Breast epithelium (tissue), 4 donors: ENCODE measurements at regions not wholly inside any gene's neighbourhood (a gene's known extent, or its start where the extent isn't known, plus 50 kb on each side); places are given as distances from the start of the nearest gene placed in this dataset.

Experiments
- DNase-seq, 2 donors: peaks; one replicate each; pipeline ENCODE4 v3.0.0-alpha.2; 2019; ENCODE audit warnings: low spot score in 2 of 2
- H3K27ac ChIP-seq, 2 donors: fragments of 200-600 bp; sonication (generic) in 1 of 2; one replicate each; pipeline ENCODE4 v1.5.1; 2016 to 2019; ENCODE audit warnings: mild to moderate bottlenecking in 1 of 2
- H3K27me3 ChIP-seq, 2 donors: fragments of 200-600 bp; sonication (generic) in 1 of 2; one replicate each; pipeline versions ENCODE4 v1.5.1 to v1.6.0; 2017 to 2019; ENCODE audit warnings: control low read depth in 1 of 2, mild to moderate bottlenecking in 1 of 2
- H3K36me3 ChIP-seq: fragments of 200-600 bp; one replicate; pipeline ENCODE4 v1.5.1; 2019
- H3K4me1 ChIP-seq, 2 donors: fragments of 200-600 bp; sonication (generic); one replicate each; pipeline ENCODE4 v1.5.1; 2016 to 2019; ENCODE audit warnings: control low read depth in 1 of 2
- H3K4me3 ChIP-seq, 3 donors: fragments of 200-600 bp; sonication (generic); 1 replicate in 2 of 3; 2 replicates in 1 of 3; pipeline ENCODE4 v1.5.1; 2016 to 2019; ENCODE audit warnings: mild to moderate bottlenecking in 3 of 3, moderate library complexity in 2 of 3
- H3K9me3 ChIP-seq, 2 donors: fragments of 200-600 bp; sonication (generic) in 1 of 2; one replicate each; pipeline ENCODE4 v1.5.1; 2016 to 2019; ENCODE audit warnings: control low read depth in 1 of 2
- POLR2A ChIP-seq: fragments of 450-650 bp; IDR thresholded peaks from one replicate; pipeline ENCODE4 v1.6.1; 2016; ENCODE audit warnings: antibody characterized with exemption, mild to moderate bottlenecking, moderate library complexity
- POLR2AphosphoS5 ChIP-seq, 3 donors: sonication (generic); formaldehyde crosslinking; IDR thresholded peaks; one replicate each; pipeline ENCODE4 v1.6.1; 2017; ENCODE audit warnings: antibody characterized with exemption in 3 of 3
- intact Hi-C: fragments of 100-400 bp; cut with DNase I; formaldehyde crosslinking; loops from one replicate; pipeline ENCODE4 v1.15.1; 2023; ENCODE audit warnings: low total_unique reads
- TF ChIP-seq, protein P1 (sequence below), 3 donors: fragments of 450-650 bp; IDR thresholded peaks; one replicate each; pipeline ENCODE4 v1.5.1; 2016 to 2017; ENCODE audit warnings: antibody characterized with exemption in 3 of 3, mild to moderate bottlenecking in 3 of 3, moderate library complexity in 3 of 3

DNA sequence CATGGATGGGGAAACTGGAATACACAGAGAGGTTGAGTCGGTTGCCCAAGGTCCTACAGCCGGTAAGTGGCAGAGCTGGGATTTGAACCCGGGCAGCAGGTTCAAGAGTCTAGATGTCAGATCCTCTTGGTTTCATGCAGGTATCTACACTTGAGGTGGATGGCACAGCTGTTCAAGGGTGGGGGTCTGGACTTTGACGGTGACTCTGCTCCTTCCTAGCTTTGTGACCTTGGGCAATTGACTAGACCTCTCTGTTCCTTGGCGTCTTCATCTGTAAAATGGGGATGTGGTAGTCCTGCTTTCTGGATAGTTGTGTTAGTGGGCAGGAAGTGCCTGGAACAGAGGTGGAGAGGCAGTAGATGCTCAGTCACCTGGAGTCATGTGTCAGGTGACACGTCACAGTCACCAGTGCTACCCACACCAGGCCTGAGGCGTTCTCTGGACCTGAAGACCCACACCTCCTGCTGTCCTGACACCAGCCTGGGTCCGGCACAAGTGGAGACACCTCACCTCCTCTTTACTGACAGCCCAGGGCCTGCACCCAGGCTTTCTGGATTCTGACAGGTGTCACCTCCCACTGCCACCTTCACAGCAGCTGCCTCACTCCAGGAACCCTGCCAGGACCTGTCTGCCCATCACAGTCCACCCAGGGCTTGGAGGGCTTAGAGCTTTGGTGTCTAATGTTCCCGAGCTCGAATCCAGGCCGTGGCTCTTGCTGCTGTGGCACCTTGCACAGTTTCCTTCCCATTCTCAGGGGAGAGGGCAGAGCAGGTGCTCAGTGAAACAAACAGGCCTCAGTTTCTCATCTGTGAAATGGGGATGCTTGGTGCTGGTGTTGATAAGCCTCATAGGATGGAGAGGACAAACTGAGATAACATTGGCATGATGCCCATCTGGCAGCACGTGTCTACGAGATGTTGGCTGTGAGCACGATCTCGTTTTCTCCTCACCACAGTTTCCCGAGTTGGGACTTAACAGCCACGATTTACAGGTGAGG, 83.2 kb upstream of the RUNX3 start:
- H3K27me3 ChIP-seq, result no peaks in the 10 kb centered on the region
- H3K36me3 ChIP-seq, result no peaks in the 10 kb centered on the region
- no peaks in the 10 kb centered on the region for H3K9me3 ChIP-seq
- no peaks in the 10 kb centered on the region for H3K4me1 ChIP-seq
- DNase-seq, result no peak
- H3K27ac ChIP-seq, result no peak overlapping the region
- intact Hi-C loops, result no loop called here
- no peak overlapping the region for H3K4me3 ChIP-seq
- no peak for TF ChIP-seq POLR2AphosphoS5 (IDR thresholded peaks at IDR 0.05)
- TF ChIP-seq, protein P1, sequence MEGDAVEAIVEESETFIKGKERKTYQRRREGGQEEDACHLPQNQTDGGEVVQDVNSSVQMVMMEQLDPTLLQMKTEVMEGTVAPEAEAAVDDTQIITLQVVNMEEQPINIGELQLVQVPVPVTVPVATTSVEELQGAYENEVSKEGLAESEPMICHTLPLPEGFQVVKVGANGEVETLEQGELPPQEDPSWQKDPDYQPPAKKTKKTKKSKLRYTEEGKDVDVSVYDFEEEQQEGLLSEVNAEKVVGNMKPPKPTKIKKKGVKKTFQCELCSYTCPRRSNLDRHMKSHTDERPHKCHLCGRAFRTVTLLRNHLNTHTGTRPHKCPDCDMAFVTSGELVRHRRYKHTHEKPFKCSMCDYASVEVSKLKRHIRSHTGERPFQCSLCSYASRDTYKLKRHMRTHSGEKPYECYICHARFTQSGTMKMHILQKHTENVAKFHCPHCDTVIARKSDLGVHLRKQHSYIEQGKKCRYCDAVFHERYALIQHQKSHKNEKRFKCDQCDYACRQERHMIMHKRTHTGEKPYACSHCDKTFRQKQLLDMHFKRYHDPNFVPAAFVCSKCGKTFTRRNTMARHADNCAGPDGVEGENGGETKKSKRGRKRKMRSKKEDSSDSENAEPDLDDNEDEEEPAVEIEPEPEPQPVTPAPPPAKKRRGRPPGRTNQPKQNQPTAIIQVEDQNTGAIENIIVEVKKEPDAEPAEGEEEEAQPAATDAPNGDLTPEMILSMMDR (IDR thresholded peaks at IDR 0.05), result no peak

DNA sequence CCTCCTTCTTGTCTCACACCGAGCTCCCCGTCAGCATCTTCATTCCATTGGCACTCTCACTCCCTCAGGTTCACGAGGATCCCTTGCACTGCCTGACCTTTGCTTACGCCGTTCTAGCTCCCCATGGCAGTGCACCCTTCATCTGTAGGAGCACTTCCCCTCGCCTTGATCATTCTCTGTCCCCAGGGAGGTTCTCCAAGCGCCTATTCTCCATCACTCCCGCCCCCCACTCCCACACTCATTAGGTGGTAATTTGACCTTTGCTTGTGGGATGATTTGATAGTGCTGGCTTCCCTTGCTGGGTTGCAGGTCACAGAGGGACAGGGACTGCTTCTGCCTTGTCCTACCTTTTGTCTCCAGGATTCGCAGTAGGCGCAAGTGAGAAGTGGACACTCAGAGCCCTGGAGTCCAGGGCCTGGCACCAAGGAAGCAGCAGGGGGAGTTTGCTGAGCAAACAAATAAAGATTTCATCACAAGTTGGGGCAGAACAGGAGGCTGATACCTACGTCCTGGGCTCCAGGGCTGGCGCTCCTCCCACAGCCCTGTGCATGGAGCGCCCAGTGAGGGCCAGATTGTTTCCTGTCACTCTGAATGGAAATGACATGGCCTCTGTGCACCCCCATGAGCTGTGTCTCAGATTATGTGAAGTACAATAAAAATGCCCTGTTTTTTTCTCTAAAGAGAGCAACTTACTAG, 82.0 kb upstream of the RUNX3 start:
- Histone ChIP-seq H3K36me3 (no peaks in the 10 kb centered on the region), H3K27me3 (peaks cover 0 to 2% of the 10 kb centered on the region in 2 donors), H3K4me1 (no peaks in the 10 kb centered on the region), H3K4me3 (no peak overlapping the region), H3K27ac (no peak overlapping the region), H3K9me3 (no peaks in the 10 kb centered on the region)
- no peak for DNase-seq
- intact Hi-C loops, result no loop called here
- TF ChIP-seq, protein P1 (IDR thresholded peaks at IDR 0.05), result no peak

DNA sequence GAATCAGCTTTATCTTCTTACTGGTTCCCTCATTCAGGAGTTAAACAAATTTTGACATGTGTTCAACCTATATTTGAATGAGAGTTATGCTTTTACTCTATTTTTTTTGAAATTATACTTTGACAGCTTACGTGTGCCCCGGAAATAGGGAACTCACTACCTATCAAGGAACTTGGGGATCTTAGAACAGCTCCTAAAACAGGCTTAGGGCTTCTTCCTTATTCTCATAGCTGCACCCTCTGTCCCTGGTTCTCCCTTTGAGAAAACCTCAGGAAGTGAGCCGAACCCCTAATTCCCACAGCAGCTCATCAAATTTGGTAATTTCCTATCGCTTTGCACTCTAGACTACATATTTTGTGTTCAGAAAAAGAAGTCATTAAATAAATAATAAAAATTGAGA, 81.2 kb upstream of the RUNX3 start:
- Histone ChIP-seq H3K36me3 (no peaks in the 10 kb centered on the region), H3K9me3 (no peaks in the 10 kb centered on the region), H3K27me3 (peaks cover 0 to 8% of the 10 kb centered on the region in 2 donors), H3K4me1 (no peaks in the 10 kb centered on the region), H3K4me3 (no peak overlapping the region), H3K27ac (no peak overlapping the region)
- no peak for TF ChIP-seq POLR2A
- TF ChIP-seq POLR2AphosphoS5 (IDR thresholded peaks at IDR 0.05), result no peak
- TF ChIP-seq, protein P1 (IDR thresholded peaks at IDR 0.05), result no peak
- no peak for DNase-seq
- intact Hi-C loops, result no loop called here

DNA sequence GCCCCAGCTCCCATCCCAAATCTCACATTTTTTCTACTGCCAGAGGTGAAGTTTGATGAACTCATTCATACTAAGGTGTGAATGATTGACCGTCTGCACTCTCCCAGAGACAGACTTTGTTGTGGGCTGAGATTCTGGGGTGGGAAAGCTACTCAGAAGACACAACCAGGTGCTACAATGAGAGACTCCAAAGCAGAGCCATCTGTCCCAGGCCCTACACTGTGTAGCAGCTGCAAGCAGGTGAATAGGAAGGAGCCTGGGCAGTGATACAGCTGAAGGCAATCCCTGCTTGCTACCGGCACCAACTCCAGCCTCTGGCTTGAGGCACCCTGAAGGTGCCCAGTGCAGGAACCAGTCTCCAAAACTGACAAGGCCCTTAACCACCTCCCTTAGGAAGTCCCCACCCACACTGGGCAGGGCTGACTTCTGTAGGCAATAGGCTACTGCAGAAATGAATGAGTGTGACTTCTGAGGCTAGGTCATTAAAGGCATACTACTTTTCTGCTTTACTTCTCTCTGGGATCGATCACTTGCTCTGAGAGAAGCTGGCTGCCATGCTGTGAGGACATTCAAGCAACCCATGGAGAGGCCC, 79.7 kb upstream of the RUNX3 start:
- no peak for TF ChIP-seq POLR2A
- intact Hi-C loops, result no loop called here
- peaks cover 0 to 11% of the 10 kb centered on the region in 2 donors for H3K27me3 ChIP-seq

DNA sequence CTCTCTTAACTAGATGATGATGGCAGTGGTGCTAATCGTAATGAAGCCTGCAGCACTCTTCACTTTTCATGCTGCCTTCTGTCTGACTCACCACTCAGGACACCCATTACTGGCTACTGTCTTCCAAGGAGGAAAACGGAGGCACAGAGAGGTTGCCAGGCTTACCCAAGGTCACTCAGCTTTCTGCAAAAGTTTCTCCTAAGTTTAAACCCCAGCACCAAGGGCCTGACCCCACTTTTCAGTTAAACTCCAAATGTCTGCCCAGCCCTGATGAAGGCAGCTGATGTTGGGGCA, 78.1 kb upstream of the RUNX3 start:
- Histone ChIP-seq H3K27ac (no peak overlapping the region), H3K36me3 (no peaks in the 10 kb centered on the region), H3K4me3 (no peak overlapping the region), H3K4me1 (no peaks in the 10 kb centered on the region), H3K9me3 (no peaks in the 10 kb centered on the region), H3K27me3 (peaks cover 0 to 11% of the 10 kb centered on the region in 2 donors)
- no peak for DNase-seq
- intact Hi-C loops, result no loop called here
- no peak for TF ChIP-seq POLR2A
- TF ChIP-seq POLR2AphosphoS5 (IDR thresholded peaks at IDR 0.05), result no peak
- TF ChIP-seq, protein P1 (IDR thresholded peaks at IDR 0.05), result no peak

More for the DNA sequence above, 79.7 kb upstream of the RUNX3 start:
- no peaks in the 10 kb centered on the region for H3K4me1 ChIP-seq
- no peaks in the 10 kb centered on the region for H3K9me3 ChIP-seq
- no peak for DNase-seq
- H3K27ac ChIP-seq, result no peak overlapping the region
- no peak overlapping the region for H3K4me3 ChIP-seq
- no peaks in the 10 kb centered on the region for H3K36me3 ChIP-seq
